Caco-2 (cell line): ENCODE measurements at regions not wholly inside any gene's neighbourhood (a gene's known extent, or its start where the extent isn't known, plus 50 kb on each side); places are given as distances from the start of the nearest gene placed in this dataset.

Source experiments
- BruUV-seq: library from RNA; stranded (reverse); fragments of 400-500 nt; replicated peaks from 2 replicates; lab custom pipeline; 2021; lab: Mats Ljungman, UMichigan
- CTCF ChIA-PET: fragments of 300-600 bp; sonication (Branson Sonifier 250); formaldehyde crosslinking; loops from one replicate; lab custom pipeline; 2022; ENCODE audit warnings: antibody characterized with exemption; lab: Charles Lee
- POLR2A ChIA-PET: fragments of 300-600 bp; sonication (Branson Sonifier 250); formaldehyde crosslinking; loops from one replicate; lab custom pipeline; 2022; ENCODE audit warnings: antibody characterized with exemption; lab: Charles Lee
- DNase-seq, 2 experiments: peaks; one replicate each; pipeline versions ENCODE4 v3.0.0 to v3.0.0-alpha.2; 2020 to 2022
- H3K27me3 ChIP-seq: replicated peaks from 2 replicates; pipeline ENCODE4 v1.6.0; 2011; ENCODE audit warnings: low read length; ENCODE audit not compliant: control insufficient read depth, insufficient read depth
- H3K36me3 ChIP-seq: 2 replicates; pipeline ENCODE4 v1.5.1; 2011; ENCODE audit warnings: low read length; ENCODE audit not compliant: control insufficient read depth, insufficient read depth
- H3K4me1 ChIP-seq: fragments of 250-450 bp; sonication (Bioruptor Pico); 2 replicates; pipeline ENCODE4 v1.5.1; 2020; ENCODE audit warnings: mild to moderate bottlenecking
- H3K4me3 ChIP-seq: 2 replicates; pipeline ENCODE4 v1.5.1; 2011; ENCODE audit warnings: low read depth, mild to moderate bottlenecking, control low read depth, low read length
- H3K9me3 ChIP-seq: fragments of 250-450 bp; sonication (Bioruptor Pico); 2 replicates; pipeline ENCODE4 v1.5.1; 2020; ENCODE audit warnings: mild to moderate bottlenecking, moderate library complexity
- H3K27ac Mint-ChIP-seq: one replicate; pipeline ENCODE4 v1.8.0; 2022; ENCODE audit warnings: mixed read lengths; ENCODE audit not compliant: unreplicated experiment
- H3K27me3 Mint-ChIP-seq: one replicate; pipeline ENCODE4 v1.8.0; 2022; ENCODE audit warnings: mixed read lengths; ENCODE audit not compliant: insufficient read depth, unreplicated experiment
- H3K36me3 Mint-ChIP-seq: one replicate; pipeline ENCODE4 v1.8.0; 2022; ENCODE audit warnings: mild to moderate bottlenecking, mixed read lengths; ENCODE audit not compliant: insufficient read depth, unreplicated experiment
- H3K4me1 Mint-ChIP-seq: one replicate; pipeline ENCODE4 v1.8.0; 2022; ENCODE audit warnings: low read depth, mixed read lengths; ENCODE audit not compliant: unreplicated experiment
- H3K4me3 Mint-ChIP-seq: one replicate; pipeline ENCODE4 v1.8.0; 2022; ENCODE audit warnings: mild to moderate bottlenecking, moderate library complexity, mixed read lengths; ENCODE audit not compliant: unreplicated experiment
- H3K9me3 Mint-ChIP-seq: one replicate; pipeline ENCODE4 v1.8.0; 2022; ENCODE audit warnings: mixed read lengths; ENCODE audit not compliant: unreplicated experiment
- intact Hi-C: fragments of 100-400 bp; cut with micrococcal nuclease; formaldehyde crosslinking; loops from one replicate; pipeline ENCODE4 v1.10.0; 2022; ENCODE audit not compliant: unreplicated experiment
- TF ChIP-seq, protein P1 (sequence below), 2 experiments: fragments of 200-600 bp in 1 of 2; IDR thresholded peaks; 1 replicate in 1 of 2; 2 replicates in 1 of 2; pipeline versions ENCODE4 v1.5.1 to v1.8.0; 2011 to 2022; ENCODE audit warnings: antibody characterized with exemption in 1 of 2, control low read depth in 1 of 2, inconsistent platforms in 1 of 2, low read depth in 1 of 2, low read length in 1 of 2, mild to moderate bottlenecking in 1 of 2, moderate library complexity in 1 of 2; ENCODE audit not compliant: insufficient read depth in 1 of 2, severe bottlenecking in 1 of 2, unreplicated experiment in 1 of 2

DNA sequence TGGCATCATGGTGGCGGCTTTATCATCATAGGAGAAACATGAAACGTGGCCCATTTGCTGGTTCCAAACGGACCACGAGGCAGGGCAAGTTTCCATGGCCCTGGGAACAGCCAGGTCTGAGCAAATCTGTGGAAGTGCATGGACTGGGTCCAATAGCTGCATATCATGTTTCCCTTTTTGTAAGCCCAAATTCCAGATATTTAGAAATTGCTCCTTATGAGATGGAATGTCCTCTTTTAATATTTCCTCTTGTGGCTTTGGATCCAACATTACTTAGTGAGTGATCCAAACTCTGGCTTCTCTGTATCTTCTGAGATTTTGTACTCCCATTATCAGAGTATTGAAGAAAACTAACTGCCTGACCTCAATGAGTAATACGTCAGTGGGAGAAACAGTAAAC is 79.8 kb upstream of the FBXL7 start:
- H3K4me1 Mint-ChIP-seq: no peaks in the 10 kb centered on the region
- no peaks in the 10 kb centered on the region for H3K4me1 ChIP-seq
- TF ChIP-seq, protein P1, sequence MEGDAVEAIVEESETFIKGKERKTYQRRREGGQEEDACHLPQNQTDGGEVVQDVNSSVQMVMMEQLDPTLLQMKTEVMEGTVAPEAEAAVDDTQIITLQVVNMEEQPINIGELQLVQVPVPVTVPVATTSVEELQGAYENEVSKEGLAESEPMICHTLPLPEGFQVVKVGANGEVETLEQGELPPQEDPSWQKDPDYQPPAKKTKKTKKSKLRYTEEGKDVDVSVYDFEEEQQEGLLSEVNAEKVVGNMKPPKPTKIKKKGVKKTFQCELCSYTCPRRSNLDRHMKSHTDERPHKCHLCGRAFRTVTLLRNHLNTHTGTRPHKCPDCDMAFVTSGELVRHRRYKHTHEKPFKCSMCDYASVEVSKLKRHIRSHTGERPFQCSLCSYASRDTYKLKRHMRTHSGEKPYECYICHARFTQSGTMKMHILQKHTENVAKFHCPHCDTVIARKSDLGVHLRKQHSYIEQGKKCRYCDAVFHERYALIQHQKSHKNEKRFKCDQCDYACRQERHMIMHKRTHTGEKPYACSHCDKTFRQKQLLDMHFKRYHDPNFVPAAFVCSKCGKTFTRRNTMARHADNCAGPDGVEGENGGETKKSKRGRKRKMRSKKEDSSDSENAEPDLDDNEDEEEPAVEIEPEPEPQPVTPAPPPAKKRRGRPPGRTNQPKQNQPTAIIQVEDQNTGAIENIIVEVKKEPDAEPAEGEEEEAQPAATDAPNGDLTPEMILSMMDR (IDR thresholded peaks at IDR 0.05; ENCODE audit: insufficient read depth in 1 of 2, low read depth in 1 of 2, low read length in 1 of 2, severe bottlenecking in 1 of 2, unreplicated experiment in 1 of 2): no peak
- CTCF ChIA-PET: no interaction called here
- POLR2A ChIA-PET: no interaction called here
- DNase-seq: no peak
- intact Hi-C loops: no loop called here
- no peaks in the 10 kb centered on the region for H3K9me3 ChIP-seq
- no peak overlapping the region for H3K4me3 ChIP-seq
- no peaks in the 10 kb centered on the region for H3K27me3 ChIP-seq
- H3K4me3 Mint-ChIP-seq: no peak overlapping the region
- peaks cover 4% of the 10 kb centered on the region for H3K27me3 Mint-ChIP-seq
- H3K36me3 Mint-ChIP-seq: no peaks in the 10 kb centered on the region
- H3K36me3 ChIP-seq: no peaks in the 10 kb centered on the region
- BruUV-seq: no TSS peak
- peaks cover 3% of the 10 kb centered on the region for H3K9me3 Mint-ChIP-seq
- H3K27ac Mint-ChIP-seq: no peak overlapping the region

DNA sequence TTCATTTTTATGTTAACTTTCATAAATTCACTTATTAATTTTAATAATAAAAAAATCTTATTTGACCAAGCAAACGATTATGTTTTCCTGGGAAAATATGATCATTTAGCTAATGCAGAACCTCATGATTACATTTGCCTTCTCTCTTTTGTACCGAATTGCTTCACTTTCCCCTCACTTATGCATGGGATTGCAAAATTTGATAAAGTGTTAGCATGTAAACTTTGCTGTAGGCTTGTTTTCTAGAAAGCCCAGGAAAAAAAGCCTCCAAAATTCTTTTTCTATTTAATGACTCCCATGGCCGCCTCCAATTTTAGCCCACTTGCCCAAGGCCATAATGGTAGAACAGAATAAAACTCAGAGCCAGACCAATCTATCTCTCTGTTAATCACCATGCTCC is 82.8 kb upstream of the FBXL7 start:
- ChIA-PET CTCF (no interaction called here), POLR2A (no interaction called here)
- Mint-ChIP-seq H3K4me1 (no peaks in the 10 kb centered on the region), H3K27me3 (peaks cover 4% of the 10 kb centered on the region), H3K36me3 (no peaks in the 10 kb centered on the region), H3K4me3 (no peak overlapping the region), H3K9me3 (peaks cover 29% of the 10 kb centered on the region), H3K27ac (no peak overlapping the region)
- no peaks in the 10 kb centered on the region for H3K27me3 ChIP-seq
- no peak overlapping the region for H3K4me3 ChIP-seq
- TF ChIP-seq, protein P1 (IDR thresholded peaks at IDR 0.05; ENCODE audit: insufficient read depth in 1 of 2, low read depth in 1 of 2, low read length in 1 of 2, severe bottlenecking in 1 of 2, unreplicated experiment in 1 of 2): no peak
- no peak for DNase-seq
- intact Hi-C loops: no loop called here
- no peaks in the 10 kb centered on the region for H3K36me3 ChIP-seq
- no peaks in the 10 kb centered on the region for H3K4me1 ChIP-seq
- no TSS peak for BruUV-seq
- H3K9me3 ChIP-seq: no peaks in the 10 kb centered on the region

DNA sequence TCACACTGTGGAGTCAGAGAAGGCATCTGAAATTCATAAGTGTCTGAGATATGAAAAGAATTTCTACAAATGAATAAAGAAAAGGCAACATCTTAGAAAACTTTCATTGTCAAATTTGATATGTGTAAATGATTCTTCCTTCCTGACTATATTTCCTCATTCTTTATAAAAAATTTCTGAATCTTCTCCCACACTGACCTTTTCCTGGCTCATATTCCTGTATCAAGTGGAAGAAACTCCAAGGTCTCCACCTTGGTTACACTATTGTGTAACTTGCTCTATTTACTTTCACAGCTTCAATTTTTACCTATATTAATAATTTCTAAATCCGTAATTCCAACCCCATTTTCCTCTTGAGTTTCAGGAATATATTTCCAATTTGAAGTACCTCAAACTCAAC is 93.5 kb upstream of the FBXL7 start:
- no peaks in the 10 kb centered on the region for H3K27me3 Mint-ChIP-seq
- TF ChIP-seq, protein P1 (IDR thresholded peaks at IDR 0.05; ENCODE audit: insufficient read depth in 1 of 2, low read depth in 1 of 2, low read length in 1 of 2, severe bottlenecking in 1 of 2, unreplicated experiment in 1 of 2): no peak
- intact Hi-C loops: no loop called here
- H3K27ac Mint-ChIP-seq: no peak overlapping the region
- no peaks in the 10 kb centered on the region for H3K36me3 Mint-ChIP-seq
- no peaks in the 10 kb centered on the region for H3K4me1 Mint-ChIP-seq
- peaks cover 6% of the 10 kb centered on the region for H3K9me3 Mint-ChIP-seq
- Histone ChIP-seq H3K4me1 (no peaks in the 10 kb centered on the region), H3K36me3 (no peaks in the 10 kb centered on the region), H3K9me3 (no peaks in the 10 kb centered on the region; the same call in 1 of the 2 replicates), H3K27me3 (no peaks in the 10 kb centered on the region), H3K4me3 (no peak overlapping the region)
- ChIA-PET CTCF (no interaction called here), POLR2A (no interaction called here)
- no TSS peak for BruUV-seq
- H3K4me3 Mint-ChIP-seq: no peak overlapping the region
- DNase-seq: no peak
